Ammon's horn (tissue), 1 donor: ENCODE measurements at regions not wholly inside any gene's neighbourhood (a gene's known extent, or its start where the extent isn't known, plus 50 kb on each side); places are given as distances from the start of the nearest gene placed in this dataset.
"Not testable (repeated sequence)": the region's sequence is repeated elsewhere in the genome, so short reads cannot be mapped to it uniquely, and the experiment has no call there.

Experiments used
- DNase-seq: peaks from one replicate; pipeline ENCODE4 v3.0.0-alpha.2; 2016; ENCODE audit warnings: low spot score

GRCh38 chr6:5898102-5898501 is 108.6 kb downstream of the NRN1 start:
- no peak for DNase-seq

GRCh38 chr6:5896476-5897200 is 110.1 kb downstream of the NRN1 start:
- no peak for DNase-seq

- DNase-seq, result no peak
These were observed 112.4 kb downstream of the NRN1 start for GRCh38 chr6:5894357-5894756.

- no peak for DNase-seq
These were observed 113.4 kb downstream of the NRN1 start for GRCh38 chr6:5893295-5893694.

DNA sequence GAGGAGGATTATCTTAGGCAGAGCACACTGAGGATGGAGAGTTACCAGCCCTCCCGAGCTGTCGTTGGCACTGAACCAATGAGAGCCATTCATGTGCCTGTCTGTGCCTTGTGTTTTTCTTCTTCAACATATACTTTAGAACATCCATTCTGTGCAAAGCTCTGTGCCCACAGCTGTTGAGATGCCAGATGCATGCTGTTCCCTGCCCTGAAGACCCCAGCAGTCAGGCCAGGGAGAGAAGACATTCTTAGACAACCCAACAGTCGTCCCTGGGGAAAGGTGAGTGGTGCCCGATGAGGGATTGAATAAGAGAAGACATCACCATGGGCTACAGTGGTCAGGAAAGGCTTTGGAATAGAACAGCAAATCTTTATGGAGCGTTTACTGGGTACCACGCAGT is 114.1 kb downstream of the NRN1 start:
- no peak for DNase-seq

GRCh38 chr6:5878792-5879191 is 127.9 kb downstream of the NRN1 start:
- DNase-seq, result no peak

GRCh38 chr6:5876076-5876475 is 130.6 kb downstream of the NRN1 start:
- DNase-seq, result no peak

GRCh38 chr6:5873976-5874375 is 132.7 kb downstream of the NRN1 start:
- not testable (repeated sequence) for DNase-seq

DNA sequence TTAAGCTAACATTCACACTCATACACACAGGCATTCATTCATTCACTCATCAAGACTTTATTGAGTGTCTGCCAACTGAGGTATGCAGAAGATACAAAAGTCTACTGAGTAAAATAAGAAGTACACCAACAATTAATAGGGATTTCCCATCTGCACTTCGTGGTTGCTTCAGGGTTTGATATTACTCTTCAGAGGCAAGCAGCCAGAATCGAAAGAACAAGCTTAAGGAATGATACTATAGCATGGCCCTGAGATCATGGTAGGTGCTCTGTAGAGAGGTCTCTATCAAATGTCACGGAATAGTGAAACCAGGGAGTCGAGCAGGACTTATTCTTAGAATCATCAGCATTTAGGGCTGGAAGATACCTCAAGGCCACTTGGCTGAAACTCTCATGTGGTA is 135.4 kb downstream of the NRN1 start:
- no peak for DNase-seq

DNA sequence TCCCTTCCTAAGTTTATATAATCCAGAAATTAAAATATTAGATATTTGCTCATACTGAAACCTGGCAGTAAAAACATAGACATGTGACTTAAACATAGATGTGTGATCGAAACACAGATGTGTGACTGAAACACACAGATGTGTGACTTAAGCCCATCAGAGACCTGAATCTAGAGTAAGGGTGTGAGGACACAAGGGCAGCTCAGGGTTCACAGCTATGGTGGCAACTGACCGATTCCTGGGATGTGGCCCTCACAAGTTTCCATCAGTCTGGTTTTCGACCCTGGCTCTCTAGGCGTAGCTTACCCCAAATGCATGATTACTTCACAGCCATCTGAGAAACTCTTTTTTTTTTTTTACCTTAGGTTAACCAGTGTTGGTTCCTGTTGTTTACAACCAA is 137.0 kb downstream of the NRN1 start:
- no peak for DNase-seq

- no peak for DNase-seq
These were observed 137.5 kb downstream of the NRN1 start for GRCh38 chr6:5869261-5869660.

GRCh38 chr6:5866547-5867051 is 140.1 kb downstream of the NRN1 start:
- peak; percentile 53 for DNase-seq

GRCh38 chr6:5865506-5866031 is 141.2 kb downstream of the NRN1 start:
- no peak for DNase-seq

DNA sequence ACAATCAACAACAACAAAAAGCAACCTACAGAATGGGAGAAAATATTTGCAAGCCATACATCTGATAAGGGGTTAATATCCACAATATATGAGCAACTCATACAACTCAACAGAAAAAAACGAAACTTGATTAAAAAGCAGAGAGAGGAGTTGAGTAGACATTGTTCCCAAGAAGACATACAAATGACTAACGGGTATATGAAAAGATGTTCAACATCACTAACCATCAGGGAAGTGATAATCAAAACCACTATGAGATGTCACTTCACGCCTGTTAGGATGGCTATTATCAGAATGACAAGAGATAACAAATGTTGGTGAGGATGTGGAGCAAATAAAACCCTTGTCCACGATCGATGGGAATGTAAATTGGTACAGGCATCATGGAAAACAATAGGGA is 145.9 kb downstream of the NRN1 start:
- DNase-seq, result no peak

DNA sequence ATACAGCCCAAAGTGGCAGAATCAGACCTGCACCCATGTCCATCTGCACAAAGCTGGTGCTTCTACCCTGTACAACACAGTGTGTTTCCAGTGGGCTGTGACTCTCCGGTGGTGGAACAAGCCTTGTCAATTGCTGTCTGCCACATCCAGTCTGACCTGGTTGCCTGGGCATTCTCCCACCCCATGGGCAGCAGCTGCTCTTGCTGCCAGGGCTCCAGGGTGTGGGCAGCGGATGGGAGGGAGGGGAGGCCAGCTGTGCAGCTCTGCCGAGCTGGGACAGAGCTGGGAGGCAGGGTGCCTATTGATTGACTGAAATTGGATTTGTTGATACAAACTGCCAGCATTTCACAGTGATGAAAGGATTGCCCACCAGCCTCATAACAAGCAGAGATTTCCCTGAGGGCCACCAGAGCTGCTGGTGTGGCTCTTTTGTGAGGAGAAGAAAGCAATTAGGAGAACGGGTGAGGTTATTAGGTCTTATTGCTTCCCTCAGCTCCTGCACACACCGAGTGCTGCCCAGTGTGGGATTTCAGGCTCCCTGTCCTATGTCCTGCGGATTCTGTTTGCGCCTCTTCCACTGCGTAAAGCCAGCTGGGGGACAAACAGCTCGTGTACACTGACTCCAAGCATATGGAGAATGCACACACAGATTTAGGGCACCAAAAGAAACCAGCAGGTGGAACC is 150.8 kb downstream of the NRN1 start:
- no peak for DNase-seq

DNA sequence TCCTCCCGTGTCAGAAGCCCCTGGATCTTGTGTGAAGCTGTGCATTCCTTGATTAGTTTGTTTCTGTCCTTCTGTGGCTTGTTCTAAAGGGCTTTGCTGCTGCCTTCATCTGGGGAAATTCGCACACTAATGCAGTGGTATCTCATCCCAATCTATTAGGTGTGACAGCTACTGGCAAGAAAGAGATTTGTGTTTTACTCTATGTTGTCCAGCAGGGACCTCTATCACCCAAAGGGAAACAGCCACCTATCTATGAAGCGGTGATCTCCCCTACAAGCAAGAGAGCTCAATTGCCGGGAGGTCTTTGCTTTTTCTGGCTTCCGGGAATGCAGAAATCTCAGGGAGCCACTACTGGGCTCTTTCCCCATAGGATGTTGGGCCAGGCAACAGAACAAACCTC is 151.8 kb downstream of the NRN1 start:
- DNase-seq, result no peak

GRCh38 chr6:5851261-5851757 is 155.4 kb downstream of the NRN1 start:
- DNase-seq, result peak; percentile 85

DNA sequence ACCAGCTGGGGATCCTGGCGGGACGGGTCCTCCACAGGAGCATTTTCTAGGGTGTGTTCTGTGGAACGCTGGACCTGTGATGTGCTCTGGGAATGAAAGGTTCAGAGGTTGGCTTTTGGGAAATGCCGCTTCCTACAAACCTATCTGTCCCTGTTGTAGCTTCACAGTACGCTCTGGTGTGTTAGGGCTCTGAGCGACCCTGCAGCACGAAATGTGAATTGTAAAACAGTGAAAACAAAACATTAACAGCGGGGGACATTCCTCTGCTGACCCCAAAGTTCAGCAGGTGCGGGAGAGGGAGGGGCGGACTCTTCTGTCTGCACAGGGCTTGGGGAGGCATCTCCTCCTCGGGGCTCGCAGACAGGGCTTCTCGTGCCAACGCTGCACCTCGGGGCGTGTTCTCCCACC is 155.9 kb downstream of the NRN1 start:
- no peak for DNase-seq

DNA sequence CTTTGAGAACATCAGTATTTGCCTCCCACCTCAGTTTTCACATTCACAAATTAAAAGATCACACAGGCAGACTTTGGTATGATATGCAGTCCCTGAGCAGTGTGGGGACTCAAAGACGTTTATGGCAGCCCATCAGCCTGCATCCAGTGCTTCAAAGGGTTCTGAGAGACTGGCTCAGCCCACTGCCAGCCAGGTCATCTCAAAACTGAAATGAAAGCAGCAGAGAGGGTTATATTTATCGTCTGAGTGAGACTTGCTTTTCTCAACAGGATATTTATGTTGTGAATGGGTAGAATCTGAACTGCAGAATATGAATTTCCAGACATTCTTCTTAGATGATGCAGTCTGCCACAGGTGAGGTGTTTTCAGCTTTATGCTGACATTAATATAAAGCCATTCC is 159.8 kb downstream of the NRN1 start:
- no peak for DNase-seq

DNA sequence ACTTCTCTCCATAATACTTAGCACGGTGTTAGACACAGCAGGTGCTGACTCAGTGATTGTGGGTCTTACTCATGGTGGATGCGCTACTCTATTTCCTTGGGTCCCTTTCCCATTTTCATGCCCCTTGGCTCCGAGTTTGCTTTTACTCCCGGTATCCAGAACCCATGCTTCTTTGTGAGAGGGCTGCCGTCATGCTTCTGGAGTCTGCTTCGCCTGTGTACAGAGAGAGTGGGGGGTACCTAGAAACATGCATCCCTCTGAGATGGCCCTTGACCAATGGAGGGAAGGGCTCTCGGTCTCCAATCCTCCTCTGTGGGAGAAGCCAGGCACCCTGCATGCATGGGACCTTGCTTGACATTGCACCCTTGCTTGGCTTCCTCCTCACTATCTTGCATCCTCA is 160.4 kb downstream of the NRN1 start:
- DNase-seq, result no peak

- no peak for DNase-seq
These were observed 163.6 kb downstream of the NRN1 start for GRCh38 chr6:5843078-5843477.

- peak; percentile 37 for DNase-seq
These were observed 165.9 kb downstream of the NRN1 start for GRCh38 chr6:5840734-5841390.
